Naive B cell (primary cell): ENCODE measurements at regions not wholly inside any gene's neighbourhood (a gene's known extent, or its start where the extent isn't known, plus 50 kb on each side); places are given as distances from the start of the nearest gene placed in this dataset.
"Not testable (repeated sequence)": the region's sequence is repeated elsewhere in the genome, so short reads cannot be mapped to it uniquely, and the experiment has no call there.

Experiments used
- ATAC-seq, 2 donors: fragments of 150-1000 bp; cut with Tn5 transposase; 2 replicates each; pipeline ENCODE4 v1.10.0; 2021; ENCODE audit warnings: low read depth in 2 of 2, mild to moderate bottlenecking in 2 of 2, moderate library complexity in 2 of 2
- DNase-seq: peaks from one replicate; pipeline ENCODE4 v3.0.0; 2022
- H3K27ac Mint-ChIP-seq, 6 donors: one replicate each; pipeline ENCODE4 v1.8.0; 2020 to 2022; ENCODE audit warnings: mild to moderate bottlenecking in 6 of 6, mixed read lengths in 6 of 6, moderate library complexity in 5 of 6, inconsistent platforms in 2 of 6
- H3K27me3 Mint-ChIP-seq, 3 donors: one replicate each; pipeline ENCODE4 v1.8.0; 2021 to 2022; ENCODE audit warnings: mixed read lengths in 3 of 3, mild to moderate bottlenecking in 1 of 3
- H3K36me3 Mint-ChIP-seq, 2 donors: one replicate each; pipeline ENCODE4 v1.8.0; 2020 to 2022; ENCODE audit warnings: mixed read lengths in 2 of 2, inconsistent platforms in 1 of 2, mild to moderate bottlenecking in 1 of 2
- H3K4me1 Mint-ChIP-seq, 3 donors: one replicate each; pipeline ENCODE4 v1.8.0; 2020 to 2022; ENCODE audit warnings: mixed read lengths in 3 of 3, inconsistent platforms in 1 of 3, mild to moderate bottlenecking in 1 of 3, moderate library complexity in 1 of 3
- H3K4me3 Mint-ChIP-seq, 8 donors: one replicate each; pipeline ENCODE4 v1.8.0; 2020 to 2022; ENCODE audit warnings: mild to moderate bottlenecking in 8 of 8, mixed read lengths in 8 of 8, moderate library complexity in 8 of 8, inconsistent platforms in 2 of 8
- H3K9me3 Mint-ChIP-seq, 7 donors: one replicate each; pipeline ENCODE4 v1.8.0; 2020 to 2022; ENCODE audit warnings: mixed read lengths in 7 of 7, mild to moderate bottlenecking in 5 of 7, inconsistent platforms in 2 of 7, moderate library complexity in 1 of 7

GRCh38 chr10:9138829-9139228 is 1084.3 kb downstream of the GATA3 start:
- not testable (repeated sequence) for H3K4me3 Mint-ChIP-seq, H3K9me3 Mint-ChIP-seq, ATAC-seq, H3K27ac Mint-ChIP-seq, H3K36me3 Mint-ChIP-seq, DNase-seq, H3K4me1 Mint-ChIP-seq
- H3K27me3 Mint-ChIP-seq = peaks cover 0 to 11% (median 8%) of the 10 kb centered on the region in 3 donors

DNA sequence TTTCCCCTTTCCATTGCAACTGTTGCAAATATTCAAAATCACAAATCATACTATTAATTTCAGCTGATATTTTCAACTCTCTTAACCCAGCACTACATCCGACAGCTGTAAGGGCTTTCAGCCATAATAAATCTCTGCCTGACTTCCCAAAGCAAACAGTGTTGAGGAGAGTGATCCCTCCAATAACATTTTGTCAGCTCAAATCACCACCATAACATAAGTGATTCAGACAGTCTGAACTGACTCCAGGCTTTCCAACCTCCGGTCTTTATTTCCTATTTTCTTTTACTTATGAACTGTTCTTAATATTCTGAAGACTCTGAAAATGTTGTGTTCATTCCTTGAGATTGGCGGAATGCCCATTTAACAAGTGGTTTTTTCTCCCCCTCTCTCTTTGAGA is 1085.9 kb downstream of the GATA3 start:
- Mint-ChIP-seq H3K27ac (no peak overlapping the region), H3K4me1 (no peaks in the 10 kb centered on the region)

GRCh38 chr10:9147475-9147874 is 1093.0 kb downstream of the GATA3 start:
- Mint-ChIP-seq H3K9me3 (peaks cover 0 to 10% (median 4%) of the 10 kb centered on the region in 7 donors), H3K27me3 (peaks cover 0 to 10% (median 0%) of the 10 kb centered on the region in 3 donors), H3K36me3 (no peaks in the 10 kb centered on the region), H3K4me3 (no peak overlapping the region), H3K27ac (no peak overlapping the region), H3K4me1 (no peaks in the 10 kb centered on the region)
- no peak for DNase-seq
- no peak for ATAC-seq

More for the DNA sequence above, 1085.9 kb downstream of the GATA3 start:
- ATAC-seq = no peak
- DNase-seq = no peak
- Mint-ChIP-seq H3K4me3 (no peak overlapping the region), H3K27me3 (peaks cover 0 to 9% (median 8%) of the 10 kb centered on the region in 3 donors), H3K9me3 (peaks cover 0 to 4% (median 2%) of the 10 kb centered on the region in 7 donors), H3K36me3 (no peaks in the 10 kb centered on the region)

GRCh38 chr10:9149134-9149533 is 1094.6 kb downstream of the GATA3 start:
- ATAC-seq (no peak), DNase-seq (no peak)
- H3K4me3 Mint-ChIP-seq = no peak overlapping the region
- H3K4me1 Mint-ChIP-seq = no peaks in the 10 kb centered on the region
- peaks cover 0 to 11% (median 0%) of the 10 kb centered on the region in 3 donors for H3K27me3 Mint-ChIP-seq
- peaks cover 0 to 10% (median 4%) of the 10 kb centered on the region in 7 donors for H3K9me3 Mint-ChIP-seq
- H3K36me3 Mint-ChIP-seq = no peaks in the 10 kb centered on the region
- no peak overlapping the region for H3K27ac Mint-ChIP-seq

- not testable (repeated sequence) for H3K4me3 Mint-ChIP-seq, H3K27ac Mint-ChIP-seq, H3K9me3 Mint-ChIP-seq, ATAC-seq, DNase-seq, H3K4me1 Mint-ChIP-seq, H3K36me3 Mint-ChIP-seq
- peaks cover 0 to 13% (median 6%) of the 10 kb centered on the region in 3 donors for H3K27me3 Mint-ChIP-seq
Measured at GRCh38 chr10:9153057-9153456, 1098.6 kb downstream of the GATA3 start.

GRCh38 chr10:9157656-9158055 is 1103.2 kb downstream of the GATA3 start:
- no peak overlapping the region for H3K27ac Mint-ChIP-seq
- ATAC-seq = no peak
- no peaks in the 10 kb centered on the region for H3K36me3 Mint-ChIP-seq

GRCh38 chr10:9158675-9159074 is 1104.2 kb downstream of the GATA3 start:
- peaks cover 0 to 24% (median 8%) of the 10 kb centered on the region in 7 donors for H3K9me3 Mint-ChIP-seq
- no peak for ATAC-seq
- peaks cover 0 to 10% (median 6%) of the 10 kb centered on the region in 3 donors for H3K27me3 Mint-ChIP-seq
- H3K4me1 Mint-ChIP-seq = no peaks in the 10 kb centered on the region
- no peak overlapping the region for H3K4me3 Mint-ChIP-seq
- no peak overlapping the region for H3K27ac Mint-ChIP-seq
- H3K36me3 Mint-ChIP-seq = no peaks in the 10 kb centered on the region
- no peak for DNase-seq

More at GRCh38 chr10:9157656-9158055, 1103.2 kb downstream of the GATA3 start:
- Mint-ChIP-seq H3K27me3 (peaks cover 0 to 10% (median 6%) of the 10 kb centered on the region in 3 donors), H3K9me3 (peaks cover 0 to 24% (median 8%) of the 10 kb centered on the region in 7 donors), H3K4me3 (no peak overlapping the region), H3K4me1 (no peaks in the 10 kb centered on the region)
- no peak for DNase-seq

DNA sequence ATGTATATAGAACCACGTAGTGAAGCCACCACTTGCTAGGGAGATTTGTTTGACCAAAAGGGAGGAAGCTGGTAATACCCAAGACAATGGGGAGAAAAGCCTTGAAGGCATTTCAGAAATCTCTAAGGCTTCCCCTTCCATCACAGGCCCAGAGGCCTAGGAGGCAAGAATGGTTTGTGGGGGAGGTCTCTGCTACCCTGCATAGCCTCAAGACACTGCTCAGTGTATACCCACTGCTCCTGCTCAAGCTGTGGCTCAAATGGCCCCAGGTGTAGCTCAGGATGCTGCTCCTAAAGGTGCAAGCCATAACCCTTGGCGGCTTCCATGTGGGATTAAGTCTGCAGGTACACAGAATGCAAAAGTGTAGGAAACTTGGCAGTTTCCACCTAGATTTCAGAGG is 1105.8 kb downstream of the GATA3 start:
- H3K4me3 Mint-ChIP-seq = no peak overlapping the region
- no peaks in the 10 kb centered on the region for H3K4me1 Mint-ChIP-seq
- H3K27me3 Mint-ChIP-seq = peaks cover 0 to 6% (median 4%) of the 10 kb centered on the region in 3 donors
- no peak for ATAC-seq
- H3K27ac Mint-ChIP-seq = no peak overlapping the region
- no peaks in the 10 kb centered on the region for H3K36me3 Mint-ChIP-seq
- DNase-seq = no peak
- H3K9me3 Mint-ChIP-seq = peaks cover 0 to 24% (median 10%) of the 10 kb centered on the region in 7 donors

DNA sequence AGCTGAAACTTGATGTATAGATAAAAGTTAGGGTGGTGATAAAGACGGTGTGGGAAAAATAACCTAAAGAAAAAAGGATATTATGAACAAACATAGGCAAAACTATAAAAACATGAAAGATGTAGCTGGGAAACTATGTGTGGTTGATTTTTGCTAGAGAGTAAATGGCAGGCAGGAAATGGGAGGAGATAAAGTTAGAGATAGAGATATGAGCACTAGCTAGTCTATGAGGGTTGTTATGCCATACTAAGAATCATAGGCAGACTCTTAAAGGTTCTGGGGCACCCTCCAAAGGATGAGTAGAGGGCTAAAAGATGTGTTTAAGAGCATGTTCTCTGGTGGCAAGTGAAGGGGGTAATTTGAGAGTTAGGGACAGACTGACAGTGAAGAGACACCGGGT is 1109.2 kb downstream of the GATA3 start:
- no peak overlapping the region for H3K27ac Mint-ChIP-seq

DNA sequence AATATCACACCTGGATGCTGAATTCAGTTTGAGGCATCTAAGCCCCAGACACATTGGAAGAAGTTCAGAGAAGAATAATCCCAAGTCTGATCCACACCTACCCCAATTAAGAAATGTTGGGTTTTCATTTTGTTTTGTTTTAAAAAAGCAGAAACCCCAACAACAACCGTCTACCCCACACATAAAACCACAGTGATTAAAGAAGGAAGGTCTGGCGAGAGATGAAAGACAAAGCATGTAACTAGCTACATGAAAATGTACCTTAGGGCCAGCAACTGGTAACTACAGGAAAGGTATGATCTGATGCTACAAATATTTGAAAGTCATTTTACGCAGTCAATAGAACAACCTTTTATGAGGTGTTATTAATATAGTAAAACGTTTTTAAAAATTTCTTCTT is 1112.3 kb downstream of the GATA3 start:
- Mint-ChIP-seq H3K4me1 (no peaks in the 10 kb centered on the region), H3K9me3 (peaks cover 0 to 4% (median under 1%) of the 10 kb centered on the region in 7 donors), H3K27ac (no peak overlapping the region), H3K27me3 (peaks cover 0 to 3% (median 0%) of the 10 kb centered on the region in 3 donors), H3K36me3 (peaks cover 0 to 2% of the 10 kb centered on the region in 2 donors), H3K4me3 (no peak overlapping the region)
- ATAC-seq = no peak
- no peak for DNase-seq

More for the DNA sequence above, 1109.2 kb downstream of the GATA3 start:
- no peak overlapping the region for H3K4me3 Mint-ChIP-seq
- no peaks in the 10 kb centered on the region for H3K36me3 Mint-ChIP-seq
- H3K4me1 Mint-ChIP-seq = no peaks in the 10 kb centered on the region
- H3K27me3 Mint-ChIP-seq = no peaks in the 10 kb centered on the region
- no peak for DNase-seq
- peaks cover 0 to 23% (median 10%) of the 10 kb centered on the region in 7 donors for H3K9me3 Mint-ChIP-seq
- no peak for ATAC-seq

DNA sequence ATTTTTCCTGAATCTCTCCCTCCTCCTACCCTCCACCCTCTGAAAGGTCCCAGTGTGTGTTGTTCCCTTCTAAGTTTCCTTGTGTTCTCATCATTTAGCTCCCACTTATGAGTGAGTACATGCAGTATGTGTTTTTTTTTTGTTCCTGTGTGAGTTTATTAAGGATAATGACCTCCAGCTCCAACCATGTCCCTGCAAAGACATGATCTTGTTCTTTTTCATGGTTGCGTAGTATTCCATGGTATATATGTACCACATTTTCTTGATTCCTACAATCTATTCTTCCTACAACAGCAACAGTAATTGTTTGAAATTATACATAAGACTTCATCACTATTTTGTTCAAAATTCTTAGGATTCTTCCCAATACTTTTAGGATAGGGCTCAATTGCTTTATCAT is 1117.8 kb downstream of the GATA3 start:
- Mint-ChIP-seq H3K9me3 (peaks cover 3 to 12% (median 6%) of the 10 kb centered on the region in 7 donors), H3K27ac (peak overlapping the region in 1 of 6 donors; percentile 5), H3K4me3 (no peak overlapping the region), H3K4me1 (no peaks in the 10 kb centered on the region), H3K27me3 (peaks cover 0 to 13% (median 9%) of the 10 kb centered on the region in 3 donors), H3K36me3 (peaks cover 0 to 10% of the 10 kb centered on the region in 2 donors)
- DNase-seq = no peak
- no peak for ATAC-seq

GRCh38 chr10:9175200-9175599 is 1120.7 kb downstream of the GATA3 start:
- Mint-ChIP-seq H3K27me3 (peaks cover 0 to 20% (median 9%) of the 10 kb centered on the region in 3 donors), H3K27ac (no peak overlapping the region), H3K36me3 (peaks cover 0 to 10% of the 10 kb centered on the region in 2 donors), H3K4me3 (no peak overlapping the region), H3K9me3 (peaks cover 3 to 12% (median 6%) of the 10 kb centered on the region in 7 donors), H3K4me1 (no peaks in the 10 kb centered on the region)
- no peak for DNase-seq
- no peak for ATAC-seq

DNA sequence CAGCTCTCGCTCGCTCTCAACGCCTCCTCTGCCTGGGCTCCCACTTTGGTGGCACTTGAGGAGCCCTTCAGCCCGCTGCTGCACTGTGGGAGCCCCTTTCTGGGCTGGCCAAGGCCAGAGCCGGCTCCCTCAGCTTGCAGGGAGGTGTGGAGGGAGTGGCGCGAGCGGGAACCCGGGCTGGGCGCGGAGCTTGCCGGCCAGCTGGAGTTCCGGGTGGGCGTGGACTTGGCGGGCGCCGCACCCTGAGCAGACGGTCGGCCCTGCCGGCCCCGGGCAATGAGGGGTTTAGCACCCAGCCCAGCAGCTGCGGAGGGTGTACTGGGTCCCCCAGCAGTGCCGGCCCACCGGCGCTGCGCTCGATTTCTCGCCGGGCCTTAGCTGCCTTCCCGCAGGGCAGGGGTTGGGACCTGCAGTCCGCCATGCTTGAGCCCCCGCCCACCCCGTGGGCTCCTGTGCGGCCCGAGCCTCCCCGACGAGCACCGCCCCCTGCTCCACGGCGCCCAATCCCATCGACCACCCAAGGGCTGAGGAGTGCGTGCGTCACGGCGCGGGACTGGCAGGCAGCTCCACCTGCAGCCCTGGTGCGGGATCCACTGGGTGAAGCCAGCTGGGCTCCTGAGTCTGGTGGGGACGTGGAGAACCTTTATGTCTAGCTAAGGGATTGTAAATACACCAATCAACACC is 1128.9 kb downstream of the GATA3 start:
- H3K27me3 Mint-ChIP-seq = peaks cover 0 to 13% (median under 1%) of the 10 kb centered on the region in 3 donors
- DNase-seq, H3K36me3 Mint-ChIP-seq, H3K9me3 Mint-ChIP-seq, H3K4me3 Mint-ChIP-seq, ATAC-seq, H3K4me1 Mint-ChIP-seq, H3K27ac Mint-ChIP-seq: not testable (repeated sequence)

GRCh38 chr10:9188022-9188810 is 1133.7 kb downstream of the GATA3 start:
- Mint-ChIP-seq H3K36me3 (no peaks in the 10 kb centered on the region), H3K9me3 (no peaks in the 10 kb centered on the region), H3K4me3 (no peak overlapping the region), H3K4me1 (no peaks in the 10 kb centered on the region), H3K27me3 (peaks cover 5 to 8% (median 7%) of the 10 kb centered on the region in 3 donors), H3K27ac (no peak overlapping the region)
- ATAC-seq = no peak
- DNase-seq = no peak
